Globus pallidus (tissue), 1 donor: ENCODE measurements at regions not wholly inside any gene's neighbourhood (a gene's known extent, or its start where the extent isn't known, plus 50 kb on each side); places are given as distances from the start of the nearest gene placed in this dataset.
"Not testable (repeated sequence)": the region's sequence is repeated elsewhere in the genome, so short reads cannot be mapped to it uniquely, and the experiment has no call there.

Experiments
- DNase-seq: peaks from one replicate; pipeline ENCODE4 v3.0.0-alpha.2; 2015; ENCODE audit warnings: low spot score

GRCh38 chr2:116922414-116922813 is 892.1 kb upstream of the DDX18 start:
- DNase-seq = no peak

GRCh38 chr2:116924509-116924908 is 890.0 kb upstream of the DDX18 start:
- DNase-seq = no peak

- no peak for DNase-seq
Observed at GRCh38 chr2:116935097-116935814, 879.2 kb upstream of the DDX18 start.

GRCh38 chr2:116948258-116948657 is 866.2 kb upstream of the DDX18 start:
- no peak for DNase-seq

GRCh38 chr2:116949249-116949648 is 865.2 kb upstream of the DDX18 start:
- DNase-seq = no peak

- peak; percentile 5 for DNase-seq
Observed at GRCh38 chr2:116952254-116952653, 862.2 kb upstream of the DDX18 start.

- no peak for DNase-seq
Observed at GRCh38 chr2:116955646-116956045, 858.8 kb upstream of the DDX18 start.

- DNase-seq = no peak
Observed at GRCh38 chr2:116975608-116976007, 838.9 kb upstream of the DDX18 start.

- no peak for DNase-seq
Observed at GRCh38 chr2:116979916-116980764, 834.4 kb upstream of the DDX18 start.

GRCh38 chr2:116987447-116987846 is 827.0 kb upstream of the DDX18 start:
- DNase-seq = no peak

- no peak for DNase-seq
Observed at GRCh38 chr2:116988303-116988702, 826.2 kb upstream of the DDX18 start.

GRCh38 chr2:117019357-117019756 is 795.1 kb upstream of the DDX18 start:
- DNase-seq = no peak

GRCh38 chr2:117027646-117028045 is 786.8 kb upstream of the DDX18 start:
- no peak for DNase-seq

GRCh38 chr2:117028708-117029107 is 785.8 kb upstream of the DDX18 start:
- DNase-seq = not testable (repeated sequence)

GRCh38 chr2:117055499-117056375 is 758.8 kb upstream of the DDX18 start:
- no peak for DNase-seq

GRCh38 chr2:117056376-117056748 is 758.1 kb upstream of the DDX18 start:
- DNase-seq = no peak

GRCh38 chr2:117057016-117057415 is 757.5 kb upstream of the DDX18 start:
- no peak for DNase-seq

GRCh38 chr2:117058366-117058765 is 756.1 kb upstream of the DDX18 start:
- DNase-seq = no peak

- DNase-seq = no peak
Observed at GRCh38 chr2:117064021-117064420, 750.5 kb upstream of the DDX18 start.

GRCh38 chr2:117065912-117066311 is 748.6 kb upstream of the DDX18 start:
- DNase-seq = no peak

GRCh38 chr2:117067900-117068299 is 746.6 kb upstream of the DDX18 start:
- DNase-seq = no peak

- DNase-seq = no peak
Observed at GRCh38 chr2:117068371-117068770, 746.1 kb upstream of the DDX18 start.
